ENCODE measurements at regions not wholly inside any gene's neighbourhood (a gene's known extent, or its start where the extent isn't known, plus 50 kb on each side); places are given as distances from the start of the nearest gene placed in this dataset.

- no peaks in the 10 kb centered on the region for H3K9me3 Mint-ChIP-seq
- H3K4me3 ChIP-seq (ENCODE audit: control insufficient read depth in 1 of 2, extremely low read depth in 1 of 2, low read length in 1 of 2): no peak overlapping the region
- no peaks in the 10 kb centered on the region for H3K36me3 ChIP-seq (ENCODE audit: control insufficient read depth in 2 of 2, extremely low read depth in 1 of 2, insufficient read depth in 1 of 2, low read length in 1 of 2)
- no peaks in the 10 kb centered on the region for H3K27me3 ChIP-seq (replicated peaks in 1 of 2; ENCODE audit: control insufficient read depth in 2 of 2, extremely low read depth in 1 of 2, insufficient read depth in 2 of 2, low read length in 1 of 2)
- no CpG with 5 or more reads among the region's 7 CpGs for WGBS (ENCODE audit: insufficient coverage)
- ChIA-PET CTCF (interaction anchor here in 1 of 2 donors (1.4 kb wide), 1 partner anchor 18 kb away, joined by 3 read pairs; no protein-coding TSS in a partner anchor), POLR2A (no interaction called here)
- no peaks in the 10 kb centered on the region for H3K36me3 Mint-ChIP-seq
- no peak for DNase-seq
- H3K27ac Mint-ChIP-seq: no peak overlapping the region
- H3K4me3 Mint-ChIP-seq: no peak overlapping the region
- H3K4me1 Mint-ChIP-seq: no peaks in the 10 kb centered on the region
- ATAC-seq (replicated peaks in 1 of 4): no peak
- H3K4me1 ChIP-seq (ENCODE audit: control insufficient read depth in 1 of 2, extremely low read depth in 1 of 2, insufficient read depth in 2 of 2, low read length in 2 of 2): no peaks in the 10 kb centered on the region
- H3K9me3 ChIP-seq: no peaks in the 10 kb centered on the region
- no peak overlapping the region for H3K27ac ChIP-seq (ENCODE audit: low read length)
- H3K27me3 Mint-ChIP-seq: no peaks in the 10 kb centered on the region
Measured at GRCh38 chr3:87073496-87074145, 82.7 kb upstream of the VGLL3 start.

- no peak for ATAC-seq (replicated peaks in 1 of 4)
- H3K9me3 ChIP-seq: no peaks in the 10 kb centered on the region
- POLR2A ChIA-PET: no interaction called here
- no peak overlapping the region for H3K27ac Mint-ChIP-seq
- CTCF ChIA-PET: no interaction called here
- no peak overlapping the region for H3K27ac ChIP-seq (ENCODE audit: low read length)
- no peaks in the 10 kb centered on the region for H3K27me3 Mint-ChIP-seq
- H3K4me1 Mint-ChIP-seq: no peaks in the 10 kb centered on the region
- no peaks in the 10 kb centered on the region for H3K27me3 ChIP-seq (replicated peaks in 1 of 2; ENCODE audit: control insufficient read depth in 2 of 2, extremely low read depth in 1 of 2, insufficient read depth in 2 of 2, low read length in 1 of 2)
- H3K9me3 Mint-ChIP-seq: no peaks in the 10 kb centered on the region
- no peak for DNase-seq
- no peaks in the 10 kb centered on the region for H3K36me3 ChIP-seq (ENCODE audit: control insufficient read depth in 2 of 2, extremely low read depth in 1 of 2, insufficient read depth in 1 of 2, low read length in 1 of 2)
- no peak overlapping the region for H3K4me3 Mint-ChIP-seq
- H3K4me1 ChIP-seq (ENCODE audit: control insufficient read depth in 1 of 2, extremely low read depth in 1 of 2, insufficient read depth in 2 of 2, low read length in 2 of 2): no peaks in the 10 kb centered on the region
- H3K4me3 ChIP-seq (ENCODE audit: control insufficient read depth in 1 of 2, extremely low read depth in 1 of 2, low read length in 1 of 2): no peak overlapping the region
- H3K36me3 Mint-ChIP-seq: no peaks in the 10 kb centered on the region
Measured at GRCh38 chr3:87072446-87072845, 81.5 kb upstream of the VGLL3 start.

- no peak overlapping the region for H3K27ac ChIP-seq (ENCODE audit: low read length)
- H3K27me3 ChIP-seq (replicated peaks in 1 of 2; ENCODE audit: control insufficient read depth in 2 of 2, extremely low read depth in 1 of 2, insufficient read depth in 2 of 2, low read length in 1 of 2): no peaks in the 10 kb centered on the region
- Mint-ChIP-seq H3K36me3 (no peaks in the 10 kb centered on the region), H3K4me1 (no peaks in the 10 kb centered on the region), H3K27ac (no peak overlapping the region), H3K4me3 (no peak overlapping the region), H3K9me3 (no peaks in the 10 kb centered on the region), H3K27me3 (no peaks in the 10 kb centered on the region)
- no peak for DNase-seq
- ChIA-PET CTCF (no interaction called here), POLR2A (no interaction called here)
- H3K4me1 ChIP-seq (ENCODE audit: control insufficient read depth in 1 of 2, extremely low read depth in 1 of 2, insufficient read depth in 2 of 2, low read length in 2 of 2): no peaks in the 10 kb centered on the region
- ATAC-seq (replicated peaks in 1 of 4): no peak
- no peak overlapping the region for H3K4me3 ChIP-seq (ENCODE audit: control insufficient read depth in 1 of 2, extremely low read depth in 1 of 2, low read length in 1 of 2)
- no peaks in the 10 kb centered on the region for H3K36me3 ChIP-seq (ENCODE audit: control insufficient read depth in 2 of 2, extremely low read depth in 1 of 2, insufficient read depth in 1 of 2, low read length in 1 of 2)
- WGBS (ENCODE audit: insufficient coverage): 96% methylated on average over 3 of the region's 6 CpGs
- no peaks in the 10 kb centered on the region for H3K9me3 ChIP-seq
Measured at GRCh38 chr3:87069971-87070370, 79.0 kb upstream of the VGLL3 start.

- no peak overlapping the region for H3K27ac ChIP-seq (ENCODE audit: low read length)
- no peak overlapping the region for H3K4me3 Mint-ChIP-seq
- no peak for DNase-seq
- no peak overlapping the region for H3K27ac Mint-ChIP-seq
- no peaks in the 10 kb centered on the region for H3K4me1 ChIP-seq (ENCODE audit: control insufficient read depth in 1 of 2, extremely low read depth in 1 of 2, insufficient read depth in 2 of 2, low read length in 2 of 2)
- H3K4me3 ChIP-seq (ENCODE audit: control insufficient read depth in 1 of 2, extremely low read depth in 1 of 2, low read length in 1 of 2): no peak overlapping the region
- WGBS (ENCODE audit: insufficient coverage): 50% methylated on average over 4 of the region's 5 CpGs
- no peaks in the 10 kb centered on the region for H3K36me3 Mint-ChIP-seq
- no peaks in the 10 kb centered on the region for H3K36me3 ChIP-seq (ENCODE audit: control insufficient read depth in 2 of 2, extremely low read depth in 1 of 2, insufficient read depth in 1 of 2, low read length in 1 of 2)
- ATAC-seq (replicated peaks in 1 of 4): no peak
- H3K27me3 Mint-ChIP-seq: no peaks in the 10 kb centered on the region
- CTCF ChIA-PET: no interaction called here
- H3K27me3 ChIP-seq (replicated peaks in 1 of 2; ENCODE audit: control insufficient read depth in 2 of 2, extremely low read depth in 1 of 2, insufficient read depth in 2 of 2, low read length in 1 of 2): no peaks in the 10 kb centered on the region
- no peaks in the 10 kb centered on the region for H3K4me1 Mint-ChIP-seq
- H3K9me3 ChIP-seq: no peaks in the 10 kb centered on the region
- POLR2A ChIA-PET: no interaction called here
- no peaks in the 10 kb centered on the region for H3K9me3 Mint-ChIP-seq
Measured at GRCh38 chr3:87069021-87069420, 78.1 kb upstream of the VGLL3 start.

- H3K4me1 Mint-ChIP-seq: no peaks in the 10 kb centered on the region
- ChIA-PET POLR2A (no interaction called here), CTCF (no interaction called here)
- Histone ChIP-seq H3K4me3 (ENCODE audit: control insufficient read depth in 1 of 2, extremely low read depth in 1 of 2, low read length in 1 of 2) (no peak overlapping the region), H3K4me1 (ENCODE audit: control insufficient read depth in 1 of 2, extremely low read depth in 1 of 2, insufficient read depth in 2 of 2, low read length in 2 of 2) (no peaks in the 10 kb centered on the region), H3K27ac (ENCODE audit: low read length) (no peak overlapping the region), H3K27me3 (replicated peaks in 1 of 2; ENCODE audit: control insufficient read depth in 2 of 2, extremely low read depth in 1 of 2, insufficient read depth in 2 of 2, low read length in 1 of 2) (no peaks in the 10 kb centered on the region), H3K36me3 (ENCODE audit: control insufficient read depth in 2 of 2, extremely low read depth in 1 of 2, insufficient read depth in 1 of 2, low read length in 1 of 2) (no peaks in the 10 kb centered on the region), H3K9me3 (no peaks in the 10 kb centered on the region)
- no peak for DNase-seq
- H3K36me3 Mint-ChIP-seq: no peaks in the 10 kb centered on the region
- no peak overlapping the region for H3K27ac Mint-ChIP-seq
- no peak overlapping the region for H3K4me3 Mint-ChIP-seq
- 100% methylated on average over 2 of the region's 3 CpGs for WGBS (ENCODE audit: insufficient coverage)
- no peaks in the 10 kb centered on the region for H3K27me3 Mint-ChIP-seq
- ATAC-seq (replicated peaks in 1 of 4): no peak
- H3K9me3 Mint-ChIP-seq: peaks cover 0 to 4% (median 0%) of the 10 kb centered on the region in 3 donors
Measured at GRCh38 chr3:87062685-87063084, 71.7 kb upstream of the VGLL3 start.

- H3K27ac Mint-ChIP-seq: no peak overlapping the region
- H3K4me3 Mint-ChIP-seq: no peak overlapping the region
- Histone ChIP-seq H3K4me3 (ENCODE audit: control insufficient read depth in 1 of 2, extremely low read depth in 1 of 2, low read length in 1 of 2) (no peak overlapping the region), H3K27me3 (replicated peaks in 1 of 2; ENCODE audit: control insufficient read depth in 2 of 2, extremely low read depth in 1 of 2, insufficient read depth in 2 of 2, low read length in 1 of 2) (peaks cover 0 to 4% of the 10 kb centered on the region in 2 experiments), H3K9me3 (no peaks in the 10 kb centered on the region), H3K27ac (ENCODE audit: low read length) (no peak overlapping the region), H3K4me1 (ENCODE audit: control insufficient read depth in 1 of 2, extremely low read depth in 1 of 2, insufficient read depth in 2 of 2, low read length in 2 of 2) (no peaks in the 10 kb centered on the region), H3K36me3 (ENCODE audit: control insufficient read depth in 2 of 2, extremely low read depth in 1 of 2, insufficient read depth in 1 of 2, low read length in 1 of 2) (no peaks in the 10 kb centered on the region)
- H3K4me1 Mint-ChIP-seq: no peaks in the 10 kb centered on the region
- WGBS (ENCODE audit: insufficient coverage): 27% methylated on average over 1 of the region's 1 CpG
- ChIA-PET CTCF (no interaction called here), POLR2A (no interaction called here)
- H3K9me3 Mint-ChIP-seq: peaks cover under 1 to 8% (median 4%) of the 10 kb centered on the region in 3 donors
- no peak for DNase-seq
- no peaks in the 10 kb centered on the region for H3K36me3 Mint-ChIP-seq
- H3K27me3 Mint-ChIP-seq: peaks cover 0 to 6% of the 10 kb centered on the region in 2 donors
- ATAC-seq (replicated peaks in 1 of 4): no peak
Measured at GRCh38 chr3:87057474-87057873, 66.5 kb upstream of the VGLL3 start.

- H3K4me3 Mint-ChIP-seq: no peak overlapping the region
- H3K27me3 ChIP-seq (replicated peaks in 1 of 2; ENCODE audit: control insufficient read depth in 2 of 2, extremely low read depth in 1 of 2, insufficient read depth in 2 of 2, low read length in 1 of 2): peaks cover 0 to 5% of the 10 kb centered on the region in 2 experiments
- no peaks in the 10 kb centered on the region for H3K36me3 ChIP-seq (ENCODE audit: control insufficient read depth in 2 of 2, extremely low read depth in 1 of 2, insufficient read depth in 1 of 2, low read length in 1 of 2)
- H3K4me3 ChIP-seq (ENCODE audit: control insufficient read depth in 1 of 2, extremely low read depth in 1 of 2, low read length in 1 of 2): no peak overlapping the region
- H3K27ac ChIP-seq (ENCODE audit: low read length): no peak overlapping the region
- H3K4me1 ChIP-seq (ENCODE audit: control insufficient read depth in 1 of 2, extremely low read depth in 1 of 2, insufficient read depth in 2 of 2, low read length in 2 of 2): no peaks in the 10 kb centered on the region
- peaks cover 0 to 6% of the 10 kb centered on the region in 2 donors for H3K27me3 Mint-ChIP-seq
- peaks cover 4 to 8% (median 5%) of the 10 kb centered on the region in 3 donors for H3K9me3 Mint-ChIP-seq
- H3K9me3 ChIP-seq: no peaks in the 10 kb centered on the region
- DNase-seq (no peak), ATAC-seq (replicated peaks in 1 of 4) (no peak)
- no peaks in the 10 kb centered on the region for H3K4me1 Mint-ChIP-seq
- H3K27ac Mint-ChIP-seq: no peak overlapping the region
- H3K36me3 Mint-ChIP-seq: no peaks in the 10 kb centered on the region
- ChIA-PET POLR2A (no interaction called here), CTCF (no interaction called here)
Measured at GRCh38 chr3:87053553-87053952, 62.6 kb upstream of the VGLL3 start.

Measured in T-cell (primary cell).